Activated naive CD4-positive, alpha-beta T cell treated with Interleukin-2 at 50 U/mL for 16 hours (primary cell): ENCODE measurements at regions not wholly inside any gene's neighbourhood (a gene's known extent, or its start where the extent isn't known, plus 50 kb on each side); places are given as distances from the start of the nearest gene placed in this dataset.
"Not testable (repeated sequence)": the region's sequence is repeated elsewhere in the genome, so short reads cannot be mapped to it uniquely, and the experiment has no call there.

Experiments
- DNase-seq: peaks from one replicate; pipeline ENCODE4 v3.0.0-alpha.2; 2020

DNA sequence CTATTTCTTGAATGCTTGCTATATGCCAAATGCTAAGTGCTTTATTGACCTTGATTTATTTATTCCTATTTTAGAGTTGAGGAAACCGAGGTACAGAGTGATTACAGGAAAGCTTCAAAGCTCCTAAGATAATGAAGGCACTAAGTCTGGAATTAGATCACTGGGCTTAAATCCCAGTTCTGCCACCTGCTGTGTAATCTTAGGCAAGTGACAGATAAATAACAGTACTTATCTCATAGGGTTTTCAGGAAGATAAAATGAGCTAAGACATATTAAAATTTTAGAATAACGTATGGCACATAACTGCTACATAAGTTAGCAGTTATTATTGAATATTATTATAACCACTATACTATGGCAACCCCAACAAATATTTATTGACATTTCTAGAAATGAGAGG, 843.8 kb downstream of the DTWD2 start:
- no peak for DNase-seq

DNA sequence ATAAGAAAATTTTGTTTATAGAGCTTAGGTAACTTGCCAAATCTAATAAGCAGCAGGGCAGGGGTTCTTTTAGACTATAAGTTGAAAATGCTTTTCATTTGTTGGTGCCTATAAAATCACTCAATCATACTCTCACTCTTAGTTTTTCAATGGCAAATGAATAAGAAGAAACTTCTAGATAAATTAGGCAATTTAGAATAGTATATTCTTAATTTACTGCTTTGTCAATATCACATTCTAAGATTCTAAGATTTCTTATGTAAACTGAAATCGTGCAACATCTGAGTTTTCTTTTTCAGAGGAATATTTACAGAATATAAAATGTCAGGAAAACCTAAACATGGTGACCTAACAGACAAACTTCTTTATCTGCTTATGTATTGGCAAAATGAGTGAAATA, 849.0 kb downstream of the DTWD2 start:
- DNase-seq: no peak

DNA sequence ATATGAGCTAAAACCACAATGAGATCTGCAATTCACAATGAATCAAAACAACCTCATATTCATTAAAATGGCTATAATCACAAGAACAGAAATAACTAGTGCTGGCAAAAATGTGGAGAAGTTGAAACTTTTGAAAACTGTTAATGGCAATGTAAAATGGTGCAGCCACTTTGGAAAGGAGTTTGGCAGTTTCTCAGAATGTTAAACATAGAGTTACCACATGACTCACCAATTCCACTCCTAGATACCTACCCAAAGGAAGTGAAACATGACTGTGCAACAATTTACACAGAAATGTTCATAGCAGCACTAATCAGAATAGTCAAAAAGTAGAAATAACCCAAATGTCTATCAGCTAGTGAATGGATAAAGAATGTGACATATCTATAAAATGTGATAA, 862.2 kb downstream of the DTWD2 start:
- DNase-seq: no peak

DNA sequence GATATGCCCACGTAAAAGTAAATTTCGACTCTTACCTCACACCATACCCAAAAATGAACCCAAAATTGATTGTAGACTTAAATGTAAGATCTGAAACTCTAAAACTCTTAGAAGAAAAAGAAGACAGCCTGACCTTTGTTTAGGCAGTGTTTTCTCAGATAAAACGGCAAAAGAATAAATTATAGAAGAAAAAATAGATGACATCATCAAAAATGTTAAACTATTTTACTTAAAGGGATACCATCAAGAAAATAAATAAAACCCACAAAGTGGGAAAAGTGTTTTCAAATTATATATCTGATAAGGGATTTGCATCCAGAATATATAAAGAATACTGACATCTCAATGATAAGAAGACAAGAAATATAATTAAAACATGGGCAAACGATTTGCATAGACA, 862.7 kb downstream of the DTWD2 start:
- DNase-seq: no peak

DNA sequence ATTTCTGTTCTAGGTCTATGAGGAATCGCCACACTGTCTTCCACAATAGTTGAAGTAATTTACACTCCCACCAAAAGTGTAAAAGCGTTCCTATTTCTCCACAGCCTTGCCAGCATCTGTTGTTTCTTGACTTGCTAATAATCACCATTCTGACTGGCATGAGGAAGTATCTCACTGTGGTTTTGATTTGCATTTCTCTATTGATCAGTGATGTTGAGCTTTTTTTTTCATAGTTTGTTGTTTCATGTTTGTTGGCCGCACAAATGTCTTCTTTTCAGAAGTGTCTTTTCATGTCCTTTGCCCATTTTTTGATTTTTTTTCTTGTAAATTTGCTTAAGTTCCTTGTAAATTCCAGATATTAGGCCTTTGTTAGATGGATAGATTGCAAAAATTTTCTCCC, 867.1 kb downstream of the DTWD2 start:
- no peak for DNase-seq

DNA sequence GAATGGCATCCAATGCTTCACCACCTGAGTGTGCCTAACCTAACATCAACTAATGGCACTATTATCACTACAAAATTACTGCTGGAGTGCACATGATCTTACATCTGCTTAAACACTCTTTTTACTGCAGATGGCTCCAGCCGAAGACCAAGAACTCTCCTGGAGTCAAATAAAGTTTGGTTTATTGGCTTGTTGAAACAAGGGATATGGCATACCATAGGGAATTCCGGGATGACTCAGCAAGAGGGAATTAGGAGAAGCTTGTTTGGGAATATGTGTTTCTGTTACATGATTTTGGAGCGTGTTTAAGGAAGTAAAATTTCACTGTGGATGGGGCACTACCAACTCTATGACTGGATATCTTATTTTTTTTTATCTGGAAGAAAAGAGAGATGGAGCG, 872.6 kb downstream of the DTWD2 start:
- no peak for DNase-seq

DNA sequence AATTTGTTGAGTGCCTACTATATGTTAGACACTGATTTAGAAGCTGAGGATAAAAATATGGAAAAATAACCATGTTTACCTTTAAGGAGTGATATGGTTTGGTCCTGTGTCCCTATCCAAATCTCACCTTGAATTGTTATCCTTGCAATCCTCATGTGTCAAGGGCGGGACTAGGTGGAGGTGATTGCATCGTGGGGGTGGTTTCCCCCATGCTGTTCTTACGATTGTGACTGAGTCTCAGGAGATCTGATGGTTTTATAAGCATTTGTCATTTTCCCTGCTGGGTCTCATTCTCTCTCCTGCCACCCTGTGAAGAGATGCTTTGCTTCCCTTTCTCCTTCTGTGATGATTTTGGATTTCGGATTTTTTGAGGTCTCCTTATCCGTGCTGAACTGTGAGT, 876.4 kb downstream of the DTWD2 start:
- no peak for DNase-seq

DNA sequence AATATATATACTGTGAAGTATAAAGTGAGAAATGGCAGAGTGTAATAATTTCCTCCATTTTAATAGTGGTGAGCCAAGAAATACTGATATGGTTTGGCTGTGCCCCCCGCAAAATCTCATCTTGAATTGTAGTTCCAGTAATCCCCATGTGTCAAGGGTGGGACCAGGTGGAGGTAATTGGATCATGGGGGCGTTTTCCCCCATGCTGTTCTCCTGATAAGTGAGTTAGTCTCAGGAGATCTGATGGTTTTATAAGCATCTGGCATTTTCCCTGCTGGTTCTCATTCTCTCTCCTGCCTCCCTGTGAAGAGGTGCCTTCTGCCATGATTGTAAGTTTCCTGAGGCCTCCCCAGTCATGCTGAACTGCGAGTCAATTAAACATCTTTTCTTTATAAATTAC, 881.1 kb downstream of the DTWD2 start:
- DNase-seq: not testable (repeated sequence)

DNA sequence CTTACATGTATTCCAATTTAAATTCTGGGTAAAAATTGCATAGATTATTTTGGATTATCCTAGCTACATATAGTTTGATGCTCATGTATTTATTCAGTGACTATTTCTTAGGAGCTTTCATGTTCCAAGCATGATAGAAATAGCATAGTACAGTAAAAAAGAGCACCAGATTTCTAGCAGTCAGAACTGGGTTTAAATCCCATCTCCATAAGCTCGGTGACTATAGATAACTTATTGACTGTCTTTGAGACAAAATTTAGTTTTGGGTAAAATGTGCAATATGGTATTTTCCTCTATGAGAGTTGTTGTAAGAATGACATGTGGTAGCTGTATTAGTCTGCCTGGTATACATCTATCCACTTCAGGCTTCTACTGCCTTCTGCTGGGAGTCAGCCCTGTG, 889.6 kb downstream of the DTWD2 start:
- no peak for DNase-seq

DNA sequence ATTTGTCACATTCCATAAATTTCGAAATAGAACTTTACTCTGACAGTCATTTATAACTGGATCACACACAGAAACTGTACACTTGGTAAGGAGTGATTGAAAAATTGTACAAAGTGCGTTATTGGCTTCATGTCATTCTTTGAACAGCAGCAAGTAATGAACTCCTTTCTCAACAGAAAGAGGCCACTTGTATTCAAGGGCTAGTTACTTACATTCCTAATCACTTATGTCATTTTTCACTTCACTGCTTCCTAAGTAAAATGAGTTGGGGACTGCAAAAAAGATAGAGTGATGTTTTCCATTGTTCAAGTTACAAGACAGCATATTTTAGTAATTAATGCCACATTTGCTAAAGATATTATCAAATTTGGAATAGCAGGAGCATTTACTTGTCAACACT, 893.2 kb downstream of the DTWD2 start:
- no peak for DNase-seq

DNA sequence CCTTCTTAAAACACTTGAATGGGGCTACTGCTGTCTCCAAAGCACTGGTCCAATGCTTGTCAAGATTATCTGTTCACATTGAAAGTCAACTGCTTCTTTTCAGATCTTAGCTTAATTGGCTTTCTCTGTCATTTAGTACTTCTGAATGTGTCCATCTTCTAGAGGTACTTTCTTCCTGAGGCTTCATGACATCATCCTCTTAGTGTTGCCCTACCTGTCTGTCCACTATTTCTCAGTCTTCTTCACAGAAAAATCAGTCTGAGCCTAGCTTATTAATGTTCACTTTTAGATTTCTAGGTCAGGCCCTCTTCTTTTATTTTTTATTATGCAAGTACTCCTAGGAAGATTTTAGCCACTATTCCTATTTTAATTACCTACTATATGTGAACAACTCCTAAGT, 899.9 kb downstream of the DTWD2 start:
- DNase-seq: no peak

DNA sequence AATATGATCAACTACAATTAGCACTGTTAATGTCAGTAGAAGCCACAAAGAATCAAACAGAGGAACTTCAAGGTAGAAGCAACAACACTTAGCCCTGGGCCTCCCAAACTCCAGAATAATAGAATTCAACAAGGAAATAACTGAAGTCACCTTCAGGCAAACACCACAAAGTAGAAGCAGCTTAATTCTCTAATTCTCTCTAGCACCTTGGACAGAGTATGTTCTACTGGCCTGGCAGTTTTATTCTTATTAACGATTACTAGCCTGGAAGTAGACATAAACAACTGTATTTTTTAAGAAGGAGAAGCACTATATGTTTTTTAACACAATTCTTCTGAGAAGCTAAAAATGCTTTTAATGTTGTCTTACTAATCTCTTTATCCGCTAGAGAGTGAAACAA, 911.9 kb downstream of the DTWD2 start:
- DNase-seq: no peak

DNA sequence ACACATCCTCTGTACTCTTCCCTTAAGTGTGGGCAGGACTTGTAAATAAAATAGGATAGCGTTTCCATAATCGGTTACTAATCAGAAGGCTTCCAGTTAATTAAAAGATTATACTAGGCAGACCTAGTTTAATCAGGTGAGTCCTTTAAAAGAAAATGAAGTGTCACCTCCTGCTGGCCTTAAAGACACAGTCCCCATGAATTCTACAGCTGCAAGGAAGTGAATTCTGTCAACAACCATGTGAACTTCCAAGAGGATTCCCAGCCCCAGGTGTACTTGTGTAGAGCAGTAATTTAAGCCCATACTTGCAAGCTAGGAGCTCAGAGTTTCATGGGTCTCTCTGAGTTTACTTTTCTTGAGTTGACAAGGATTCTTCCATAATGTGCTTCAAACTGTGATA, 918.3 kb downstream of the DTWD2 start:
- DNase-seq: no peak

DNA sequence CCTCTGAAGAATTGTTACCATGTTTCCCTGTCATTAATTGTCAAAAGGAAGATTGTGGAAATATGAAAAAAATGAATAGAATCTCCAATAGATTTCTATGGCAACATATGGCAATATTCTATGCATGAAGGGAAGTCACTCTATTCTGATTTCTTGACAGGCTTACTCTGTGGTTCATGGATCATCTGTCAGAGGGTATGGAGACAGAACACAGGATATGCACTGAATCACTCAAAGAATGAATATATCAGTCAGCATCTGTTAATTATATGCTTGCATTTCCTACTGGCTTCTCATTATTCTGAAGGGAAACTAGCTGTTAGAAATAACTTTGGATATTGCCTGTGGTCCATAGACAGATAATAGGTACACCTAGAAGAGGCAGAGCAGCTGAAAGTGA, 918.9 kb downstream of the DTWD2 start:
- no peak for DNase-seq

DNA sequence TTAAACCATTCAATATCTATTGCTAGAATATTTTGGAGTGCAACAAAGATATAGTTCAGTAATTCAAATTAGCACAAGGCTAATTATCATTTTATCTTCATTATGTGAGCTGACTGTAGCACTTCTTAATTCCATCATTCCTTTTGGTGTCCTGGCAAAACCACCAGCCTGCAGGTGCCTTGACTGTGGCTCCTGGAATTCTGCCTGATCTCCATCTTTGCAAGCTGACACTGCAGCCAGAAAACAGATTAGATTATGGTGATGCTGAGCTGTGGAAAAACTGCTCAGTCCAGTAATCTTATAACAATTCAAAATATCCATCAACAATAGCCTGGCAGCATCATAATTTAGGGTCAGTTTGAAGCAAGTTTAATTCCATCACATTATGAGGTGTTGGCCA, 919.5 kb downstream of the DTWD2 start:
- no peak for DNase-seq

DNA sequence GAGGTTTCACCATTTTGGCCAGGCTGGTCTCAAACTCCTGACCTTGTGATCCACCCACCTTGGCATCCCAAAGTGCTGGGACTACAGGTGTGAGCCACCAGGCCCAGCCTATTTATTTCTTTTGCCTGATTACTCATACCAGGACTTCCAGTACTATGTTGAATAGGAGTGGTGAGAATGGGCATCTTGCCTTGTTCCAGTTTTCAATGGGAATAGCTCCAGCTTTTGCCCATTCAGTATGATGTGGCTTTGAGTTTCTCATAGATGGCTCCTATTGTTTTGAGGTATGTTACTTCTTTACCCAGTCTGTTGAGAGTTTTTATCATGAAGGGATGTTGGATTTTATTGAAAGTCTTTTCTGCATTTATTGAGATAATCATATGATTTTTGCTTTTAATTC, 924.5 kb downstream of the DTWD2 start:
- DNase-seq: not testable (repeated sequence)

DNA sequence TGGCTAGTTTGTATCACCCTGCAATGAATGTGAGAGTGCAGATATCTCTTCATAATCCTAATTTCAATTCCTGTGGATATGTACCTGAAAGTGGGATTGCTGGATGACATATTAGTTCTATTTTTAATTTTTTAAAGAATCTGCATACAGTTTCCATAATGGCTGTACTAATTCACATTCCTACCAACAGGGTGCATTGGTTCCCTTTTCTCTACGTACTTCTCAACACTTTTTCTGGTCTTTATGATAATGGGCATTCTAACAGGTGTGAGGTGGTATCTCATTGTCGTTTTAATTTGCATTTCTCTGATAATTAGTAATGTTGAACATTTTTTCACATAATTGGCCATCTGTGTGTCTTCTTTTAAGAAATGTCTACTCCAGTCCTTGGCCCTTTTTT, 927.5 kb downstream of the DTWD2 start:
- DNase-seq: no peak

DNA sequence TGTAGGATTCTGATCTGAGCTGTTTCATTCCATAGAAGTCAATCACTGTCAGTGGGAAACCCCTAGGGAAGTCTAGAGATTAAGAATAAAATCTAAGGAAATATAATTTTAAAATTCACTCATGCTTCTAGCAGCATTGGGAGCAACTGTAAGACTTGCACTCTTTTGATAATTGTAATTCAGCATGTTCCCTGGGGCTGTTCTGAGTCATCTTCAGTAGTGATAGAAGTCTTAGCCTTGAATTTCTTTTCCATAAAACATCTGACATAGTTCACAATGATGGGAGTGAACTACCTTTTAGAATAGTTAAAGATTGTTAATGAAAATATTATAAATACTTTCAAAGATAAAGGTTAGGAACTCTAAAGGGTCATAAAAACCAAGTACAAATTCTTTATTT, 935.8 kb downstream of the DTWD2 start:
- DNase-seq: no peak

DNA sequence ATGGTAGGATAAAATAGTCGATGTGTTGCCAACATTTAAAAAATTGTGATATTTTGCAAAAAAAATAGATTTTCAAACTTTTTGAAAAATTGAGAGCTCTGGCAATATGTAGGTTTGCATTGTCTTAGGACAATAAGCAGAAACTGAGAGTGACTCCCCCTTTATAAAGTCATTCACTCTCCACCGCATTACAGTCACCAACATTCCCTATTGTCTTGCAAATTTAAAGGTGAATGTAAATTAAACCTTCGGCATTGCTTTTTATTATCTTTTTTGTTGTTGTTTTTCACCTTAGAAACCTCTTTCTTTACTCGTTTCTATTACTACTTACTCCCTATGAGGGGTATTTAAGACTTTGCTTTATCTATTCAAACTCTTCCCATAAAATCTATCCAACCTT, 944.2 kb downstream of the DTWD2 start:
- no peak for DNase-seq

DNA sequence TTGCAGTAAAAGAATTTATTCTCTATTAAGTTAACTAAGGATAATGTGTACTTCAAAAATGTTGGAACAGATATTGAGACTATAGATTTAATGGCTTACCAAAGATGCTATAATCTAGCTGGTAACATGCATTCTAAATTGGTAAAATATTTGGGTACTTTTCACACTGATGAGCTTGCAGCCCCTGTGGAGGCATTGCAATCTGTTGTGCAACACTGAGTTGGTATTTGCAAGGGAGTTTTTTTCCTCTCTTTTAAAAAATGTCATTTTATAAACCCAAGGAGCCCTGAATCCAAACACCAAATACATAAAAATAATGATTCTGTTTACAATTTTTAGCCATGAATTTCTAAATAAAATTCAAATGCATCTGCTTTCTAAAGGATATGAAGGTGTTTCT, 944.8 kb downstream of the DTWD2 start:
- no peak for DNase-seq

DNA sequence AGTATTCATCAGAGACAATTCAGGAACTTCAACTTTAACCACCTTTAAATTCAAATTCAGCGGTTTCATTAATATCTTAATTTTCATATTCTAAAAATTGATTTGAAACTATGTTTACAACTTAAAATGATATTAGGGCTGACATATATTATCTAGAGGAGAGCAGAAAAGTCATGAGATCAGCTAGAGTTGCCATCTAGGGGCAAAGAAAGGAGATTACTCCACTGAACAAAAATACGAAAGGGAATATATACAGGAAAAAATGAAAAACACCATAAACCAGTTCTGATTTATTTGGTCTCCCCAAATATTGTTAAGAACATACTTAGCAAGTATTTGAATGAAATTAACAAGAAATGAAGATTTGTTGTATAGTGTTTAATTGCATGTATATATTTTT, 946.3 kb downstream of the DTWD2 start:
- no peak for DNase-seq

DNA sequence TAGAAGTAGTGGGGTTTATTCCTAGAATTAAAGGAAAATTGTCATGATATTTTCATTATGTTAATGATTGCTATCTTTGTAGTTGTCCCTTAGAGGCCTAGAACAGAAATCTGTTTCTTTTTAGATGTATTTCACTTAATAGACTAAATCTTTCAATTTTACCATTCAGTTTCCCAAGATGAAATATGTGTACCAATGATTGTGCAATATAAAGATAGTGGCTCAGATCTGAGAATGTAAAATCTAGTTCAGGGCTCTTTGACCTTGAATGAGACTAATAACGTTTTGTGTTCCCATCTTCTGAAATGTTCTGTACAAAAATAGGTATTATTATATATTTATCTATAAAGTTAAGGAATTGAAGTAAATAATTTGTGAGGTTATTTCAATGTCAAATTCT, 947.9 kb downstream of the DTWD2 start:
- no peak for DNase-seq

DNA sequence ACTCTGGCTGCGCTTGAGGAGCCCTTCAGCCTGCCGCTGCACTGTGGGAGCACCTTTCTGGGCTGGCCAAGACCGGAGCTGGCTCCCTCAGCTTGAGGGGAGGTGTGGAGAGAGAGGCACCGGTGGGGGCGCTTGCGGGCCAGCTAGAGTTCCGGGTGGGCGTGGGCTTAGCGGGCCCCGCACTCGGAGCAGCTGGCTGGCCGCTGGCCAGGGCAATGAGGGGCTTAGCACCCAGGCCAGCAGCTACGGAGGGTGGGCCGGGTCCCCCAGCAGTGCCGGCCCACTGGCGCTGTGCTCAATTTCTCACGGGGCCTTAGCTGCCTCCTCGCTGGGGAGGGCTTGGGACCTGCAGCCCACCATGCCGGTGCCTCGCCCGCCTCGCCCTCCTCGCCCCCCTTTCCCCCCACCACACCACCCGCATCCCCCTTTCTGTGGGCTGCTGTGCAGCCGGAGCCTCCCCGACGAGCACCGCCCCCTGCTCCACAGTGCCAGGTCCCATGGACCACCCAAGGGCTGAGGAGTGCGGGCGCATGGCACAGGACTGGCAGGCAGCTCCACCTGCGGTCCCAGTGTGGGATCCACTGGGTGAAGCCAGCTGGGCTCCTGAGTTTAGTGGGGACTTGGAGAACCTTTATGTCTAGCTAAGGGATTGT, 954.5 kb downstream of the DTWD2 start:
- no peak for DNase-seq

DNA sequence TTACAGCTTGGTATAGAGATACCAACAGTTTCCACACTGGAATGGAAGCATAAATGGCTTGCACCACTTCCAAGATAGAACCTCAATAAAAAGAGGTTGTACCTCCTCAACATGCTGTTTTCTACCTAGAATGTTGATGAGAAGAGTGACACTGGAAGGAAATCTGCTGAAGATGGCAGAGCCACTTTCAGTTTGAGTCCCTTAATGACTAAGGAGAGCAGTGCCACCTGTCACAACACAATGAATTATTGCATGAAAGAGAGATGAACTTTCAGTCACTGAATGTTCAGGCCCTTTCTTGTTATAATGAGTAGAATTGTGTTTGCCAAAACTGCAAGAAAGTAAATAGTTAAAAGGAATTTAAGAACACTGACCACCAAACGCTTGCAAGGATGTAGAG, 958.5 kb downstream of the DTWD2 start:
- no peak for DNase-seq

DNA sequence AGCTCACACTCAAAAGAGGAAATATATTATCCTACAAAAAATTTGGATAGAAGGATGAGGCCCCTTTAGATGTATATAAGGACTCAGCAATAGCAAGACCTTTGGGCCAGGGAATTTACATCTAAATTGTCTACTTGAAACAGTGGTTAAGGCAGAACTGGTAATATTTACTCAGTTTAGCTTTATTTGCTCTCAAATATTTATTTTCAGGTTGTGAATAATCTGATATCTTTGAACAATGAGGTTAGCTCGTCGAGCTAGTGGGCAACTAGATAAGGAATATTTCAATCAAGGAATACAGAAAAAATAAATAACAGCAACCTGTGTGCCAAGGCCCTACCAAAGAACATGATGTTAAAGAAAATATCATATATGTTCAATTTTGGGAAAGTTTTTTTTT, 966.3 kb downstream of the DTWD2 start:
- DNase-seq: no peak

DNA sequence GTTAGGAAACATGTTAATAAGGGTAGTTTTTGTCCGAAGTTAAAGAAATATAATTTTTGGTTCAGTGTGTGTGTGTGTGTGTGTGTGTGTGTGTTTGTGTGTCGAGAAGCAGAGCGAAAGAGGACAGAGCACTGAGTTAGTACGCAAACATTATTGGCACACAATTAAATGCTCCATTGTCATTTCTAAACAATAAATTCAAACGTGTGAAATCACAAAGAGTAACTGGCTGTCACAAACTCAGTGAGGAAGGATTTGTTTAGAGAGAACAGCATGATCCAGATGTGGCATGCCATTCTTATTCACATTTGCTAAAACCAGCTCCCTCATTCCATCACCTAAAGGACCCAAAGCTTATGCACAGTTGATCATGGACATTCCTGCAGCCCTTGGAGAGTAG, 970.8 kb downstream of the DTWD2 start:
- DNase-seq: no peak
